Esophagus muscularis mucosa (tissue), 4 donors: ENCODE measurements at regions not wholly inside any gene's neighbourhood (a gene's known extent, or its start where the extent isn't known, plus 50 kb on each side); places are given as distances from the start of the nearest gene placed in this dataset.

Experiments used
- DNase-seq: peaks from one replicate; pipeline ENCODE4 v3.0.0-alpha.2; 2017; ENCODE audit errors: extremely low spot score
- H3K27ac ChIP-seq, 4 donors: fragments of 200-600 bp; sonication (generic); replicated peaks in 1 of 4; 1 replicate in 3 of 4; 2 replicates in 1 of 4; pipeline ENCODE4 v1.5.1; 2016 to 2019; ENCODE audit warnings: mild to moderate bottlenecking in 1 of 4
- H3K27me3 ChIP-seq, 4 donors: fragments of 200-600 bp; sonication (generic); one replicate each; pipeline versions ENCODE4 v1.5.1 to v1.6.0; 2016 to 2019
- H3K36me3 ChIP-seq, 4 donors: fragments of 200-600 bp; sonication (generic); one replicate each; pipeline ENCODE4 v1.5.1; 2016 to 2019
- H3K4me1 ChIP-seq, 4 donors: fragments of 200-600 bp; sonication (generic); one replicate each; pipeline ENCODE4 v1.5.1; 2016 to 2019
- H3K4me3 ChIP-seq, 4 donors: fragments of 200-600 bp; sonication (generic); 1 replicate in 2 of 4; 2 replicates in 2 of 4; pipeline ENCODE4 v1.5.1; 2016 to 2019; ENCODE audit warnings: mild to moderate bottlenecking in 4 of 4, moderate library complexity in 1 of 4
- H3K9me3 ChIP-seq, 4 donors: fragments of 200-600 bp; sonication (generic); 1 replicate in 3 of 4; 2 replicates in 1 of 4; pipeline ENCODE4 v1.5.1; 2016 to 2019
- CTCF ChIP-seq, 3 experiments: fragments of 200-600 bp in 2 of 3; fragments of 450-650 bp in 1 of 3; sonication (generic) in 2 of 3; IDR thresholded peaks; one replicate each; pipeline ENCODE4 v1.5.1; 2017 to 2019; ENCODE audit warnings: antibody characterized with exemption in 3 of 3, mild to moderate bottlenecking in 2 of 3, moderate library complexity in 1 of 3
- EP300 ChIP-seq: sonication (generic); formaldehyde crosslinking; IDR thresholded peaks from one replicate; pipeline ENCODE4 v1.6.1; 2017; ENCODE audit warnings: antibody characterized with exemption
- POLR2A ChIP-seq: fragments of 450-650 bp; IDR thresholded peaks from one replicate; pipeline ENCODE4 v1.6.1; 2017; ENCODE audit warnings: antibody characterized with exemption, moderate library complexity, mild to moderate bottlenecking, low read depth
- POLR2AphosphoS5 ChIP-seq, 2 donors: sonication (generic); formaldehyde crosslinking; IDR thresholded peaks; one replicate each; pipeline ENCODE4 v1.6.1; 2017; ENCODE audit warnings: antibody characterized with exemption in 2 of 2
- WGBS: methylation state at CpG from one replicate; pipeline ENCODE4 v1.1.5; 2018; 5-methylcytosine and 5-hydroxymethylcytosine counted together
- intact Hi-C: fragments of 100-400 bp; cut with DNase I; formaldehyde crosslinking; loops from one replicate; pipeline ENCODE4 v1.15.1; 2023

- no peak for DNase-seq
- intact Hi-C loops, result no loop called here
- no peak for TF ChIP-seq EP300
- no peak for TF ChIP-seq CTCF (IDR thresholded peaks at IDR 0.05)
- TF ChIP-seq POLR2AphosphoS5 (IDR thresholded peaks at IDR 0.05), result no peak
- TF ChIP-seq POLR2A, result no peak
- Histone ChIP-seq H3K9me3 (no peaks in the 10 kb centered on the region), H3K4me1 (no peaks in the 10 kb centered on the region), H3K27ac (no peak overlapping the region), H3K4me3 (no peak overlapping the region), H3K36me3 (no peaks in the 10 kb centered on the region), H3K27me3 (no peaks in the 10 kb centered on the region)
- 71% methylated on average over 8 of the region's 8 CpGs for WGBS
Observed at GRCh38 chrX:7218321-7219152, 70.6 kb upstream of the PUDP start.

- Histone ChIP-seq H3K27me3 (no peaks in the 10 kb centered on the region), H3K4me3 (no peak overlapping the region), H3K36me3 (no peaks in the 10 kb centered on the region), H3K9me3 (no peaks in the 10 kb centered on the region), H3K27ac (no peak overlapping the region), H3K4me1 (no peaks in the 10 kb centered on the region)
- WGBS, result 92% methylated on average over 6 of the region's 6 CpGs
- intact Hi-C loops, result no loop called here
- no peak for TF ChIP-seq EP300
- no peak for TF ChIP-seq POLR2AphosphoS5 (IDR thresholded peaks at IDR 0.05)
- TF ChIP-seq CTCF (IDR thresholded peaks at IDR 0.05), result no peak
- TF ChIP-seq POLR2A, result no peak
- no peak for DNase-seq
Observed at GRCh38 chrX:7216981-7217587, 69.1 kb upstream of the PUDP start.

GRCh38 chrX:7215842-7216241 lies 67.9 kb upstream of the PUDP start:
- H3K9me3 ChIP-seq, result no peaks in the 10 kb centered on the region

DNA sequence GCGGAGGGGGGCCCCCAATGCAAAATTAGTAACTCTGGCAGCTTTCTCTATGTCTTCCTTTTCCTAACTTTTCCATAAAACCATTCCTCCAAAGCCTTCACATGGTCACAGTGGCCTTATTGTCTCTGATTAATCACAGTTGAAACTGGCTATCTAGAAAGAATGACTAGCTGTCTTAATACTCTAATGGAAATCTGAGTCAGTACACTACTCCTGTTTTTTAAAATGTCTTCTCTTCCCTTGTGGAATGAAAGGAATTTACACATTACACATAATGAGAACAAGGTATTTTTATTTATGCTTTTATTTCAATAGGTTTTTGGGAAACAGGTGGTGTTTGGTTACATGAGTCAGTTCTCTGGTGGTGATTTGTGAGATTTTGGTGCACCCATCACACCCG lies 66.3 kb upstream of the PUDP start:
- no peak overlapping the region for H3K4me3 ChIP-seq
- no peak overlapping the region for H3K27ac ChIP-seq
- no peaks in the 10 kb centered on the region for H3K9me3 ChIP-seq
- no peaks in the 10 kb centered on the region for H3K27me3 ChIP-seq
- intact Hi-C loops, result no loop called here
- 81% methylated on average over 2 of the region's 2 CpGs for WGBS
- H3K4me1 ChIP-seq, result no peaks in the 10 kb centered on the region
- no peaks in the 10 kb centered on the region for H3K36me3 ChIP-seq
- DNase-seq, result no peak
- TF ChIP-seq POLR2A (no peak), EP300 (no peak), POLR2AphosphoS5 (IDR thresholded peaks at IDR 0.05) (no peak), CTCF (IDR thresholded peaks at IDR 0.05) (no peak)

More at GRCh38 chrX:7215842-7216241, 67.9 kb upstream of the PUDP start:
- no peak for DNase-seq
- H3K4me1 ChIP-seq, result no peaks in the 10 kb centered on the region
- intact Hi-C loops, result no loop called here
- H3K27ac ChIP-seq, result no peak overlapping the region
- TF ChIP-seq CTCF (IDR thresholded peaks at IDR 0.05) (no peak), POLR2AphosphoS5 (IDR thresholded peaks at IDR 0.05) (no peak), EP300 (no peak), POLR2A (no peak)
- no peaks in the 10 kb centered on the region for H3K36me3 ChIP-seq
- no peak overlapping the region for H3K4me3 ChIP-seq
- no peaks in the 10 kb centered on the region for H3K27me3 ChIP-seq
